Smooth muscle cell (in vitro differentiated cells): ENCODE measurements at regions not wholly inside any gene's neighbourhood (a gene's known extent, or its start where the extent isn't known, plus 50 kb on each side); places are given as distances from the start of the nearest gene placed in this dataset.

Experiments used
- DNase-seq: peaks from one replicate; lab custom pipeline; 2025; ENCODE audit not compliant: unreplicated experiment; lab: John Stamatoyannopoulos, UW
- H2AFZ ChIP-seq: fragments of 200-600 bp; sonication (generic); 2 replicates; pipeline ENCODE4 v1.6.0; 2016; ENCODE audit warnings: antibody characterized with exemption, low read depth, mild to moderate bottlenecking
- H3F3A ChIP-seq: fragments of 200-600 bp; sonication (generic); 2 replicates; pipeline ENCODE4 v1.6.0; 2017; ENCODE audit warnings: antibody characterized with exemption, low read depth
- H3K27ac ChIP-seq: fragments of 200-600 bp; sonication (generic); 2 replicates; pipeline ENCODE4 v1.5.1; 2016; ENCODE audit warnings: low read depth, mild to moderate bottlenecking
- H3K27me3 ChIP-seq: fragments of 200-600 bp; sonication (generic); 2 replicates; pipeline ENCODE4 v1.6.1; 2016; ENCODE audit warnings: low read depth, mild to moderate bottlenecking
- H3K36me3 ChIP-seq: fragments of 200-600 bp; sonication (generic); 2 replicates; pipeline ENCODE4 v1.5.1; 2016; ENCODE audit warnings: low read depth
- H3K4me1 ChIP-seq: fragments of 200-600 bp; sonication (generic); 2 replicates; pipeline ENCODE4 v1.5.1; 2016; ENCODE audit warnings: low read depth
- H3K4me2 ChIP-seq: fragments of 200-600 bp; sonication (generic); 2 replicates; pipeline ENCODE4 v1.6.0; 2016; ENCODE audit warnings: mild to moderate bottlenecking
- H3K4me3 ChIP-seq: fragments of 200-600 bp; sonication (generic); 2 replicates; pipeline ENCODE4 v1.5.1; 2016; ENCODE audit warnings: mild to moderate bottlenecking
- H3K79me2 ChIP-seq: fragments of 200-600 bp; sonication (generic); 2 replicates; pipeline ENCODE4 v1.6.0; 2016; ENCODE audit warnings: low read depth, mild to moderate bottlenecking
- H3K9ac ChIP-seq: fragments of 200-600 bp; sonication (generic); 2 replicates; pipeline ENCODE4 v1.6.0; 2016; ENCODE audit warnings: low read depth
- H3K9me3 ChIP-seq: fragments of 200-600 bp; sonication (generic); replicated peaks from 2 replicates; pipeline ENCODE4 v1.5.1; 2016; ENCODE audit warnings: low read depth
- H4K20me1 ChIP-seq: fragments of 200-600 bp; sonication (generic); 2 replicates; pipeline ENCODE4 v1.6.0; 2016; ENCODE audit warnings: low read depth
- CTCF ChIP-seq: fragments of 200-600 bp; sonication (generic); IDR thresholded peaks from 2 replicates; pipeline ENCODE4 v1.5.1; 2017; ENCODE audit warnings: borderline replicate concordance, mild to moderate bottlenecking, antibody characterized with exemption; ENCODE audit not compliant: insufficient read depth, poor library complexity, severe bottlenecking
- WGBS: methylation state at CpG from one replicate; pipeline ENCODE4 v1.1.7; 2016; ENCODE audit warnings: low lambda C conversion rate; 5-methylcytosine and 5-hydroxymethylcytosine counted together

GRCh38 chr18:29313312-29313711, 1136.4 kb upstream of the CDH2 start:
- no peak for TF ChIP-seq CTCF
- H3K9me3 ChIP-seq, result no peaks in the 10 kb centered on the region
- WGBS, result 95% methylated on average over 1 of the region's 1 CpG
- no peak overlapping the region for H3K4me2 ChIP-seq
- no peaks in the 10 kb centered on the region for H3K79me2 ChIP-seq
- peaks cover 32% of the 10 kb centered on the region for H3K27me3 ChIP-seq
- no peaks in the 10 kb centered on the region for H4K20me1 ChIP-seq
- no peak overlapping the region for H3K4me3 ChIP-seq
- DNase-seq, result no peak
- no peaks in the 10 kb centered on the region for H3K36me3 ChIP-seq
- no peak overlapping the region for H3K27ac ChIP-seq
- no peak overlapping the region for H3K9ac ChIP-seq
- H3K4me1 ChIP-seq, result no peaks in the 10 kb centered on the region
- H2AFZ ChIP-seq, result no peak overlapping the region
- no peaks in the 10 kb centered on the region for H3F3A ChIP-seq

GRCh38 chr18:29311580-29311979, 1134.7 kb upstream of the CDH2 start:
- Histone ChIP-seq H3F3A (no peaks in the 10 kb centered on the region), H3K4me3 (no peak overlapping the region), H3K4me2 (no peak overlapping the region), H3K27ac (no peak overlapping the region), H3K4me1 (no peaks in the 10 kb centered on the region), H3K36me3 (no peaks in the 10 kb centered on the region), H3K9ac (no peak overlapping the region), H3K27me3 (peaks cover 29% of the 10 kb centered on the region), H3K79me2 (no peaks in the 10 kb centered on the region), H4K20me1 (no peaks in the 10 kb centered on the region), H2AFZ (no peak overlapping the region), H3K9me3 (no peaks in the 10 kb centered on the region)
- WGBS, result 87% methylated on average over 2 of the region's 2 CpGs
- no peak for TF ChIP-seq CTCF
- DNase-seq, result no peak

DNA sequence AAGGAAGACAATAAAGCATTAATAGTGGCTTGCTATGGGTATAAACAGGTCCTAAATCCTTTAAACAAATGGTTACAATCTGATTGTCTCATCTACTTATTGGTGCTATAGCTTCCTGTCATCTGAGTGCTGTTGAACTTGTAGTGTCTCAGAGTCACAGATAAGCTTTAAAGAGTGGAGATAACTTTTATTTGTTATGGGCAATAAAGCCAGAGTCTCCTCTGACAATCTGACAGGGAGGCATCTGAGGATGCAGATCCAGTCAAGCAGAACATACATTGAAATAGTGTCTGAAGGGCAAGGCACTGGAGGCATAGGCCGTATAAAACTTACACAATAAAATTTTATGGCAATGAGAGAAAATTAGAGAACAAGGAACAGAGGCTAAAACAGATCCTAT, 1132.4 kb upstream of the CDH2 start:
- Histone ChIP-seq H3K9ac (no peak overlapping the region), H3K36me3 (no peaks in the 10 kb centered on the region), H3K27me3 (peaks cover 31% of the 10 kb centered on the region), H3F3A (no peaks in the 10 kb centered on the region), H4K20me1 (no peaks in the 10 kb centered on the region), H3K4me3 (no peak overlapping the region), H3K79me2 (no peaks in the 10 kb centered on the region), H3K4me2 (no peak overlapping the region), H3K9me3 (no peaks in the 10 kb centered on the region), H2AFZ (no peak overlapping the region), H3K4me1 (no peaks in the 10 kb centered on the region), H3K27ac (no peak overlapping the region)
- 17% methylated on average over 1 of the region's 1 CpG for WGBS
- no peak for TF ChIP-seq CTCF
- DNase-seq, result no peak

DNA sequence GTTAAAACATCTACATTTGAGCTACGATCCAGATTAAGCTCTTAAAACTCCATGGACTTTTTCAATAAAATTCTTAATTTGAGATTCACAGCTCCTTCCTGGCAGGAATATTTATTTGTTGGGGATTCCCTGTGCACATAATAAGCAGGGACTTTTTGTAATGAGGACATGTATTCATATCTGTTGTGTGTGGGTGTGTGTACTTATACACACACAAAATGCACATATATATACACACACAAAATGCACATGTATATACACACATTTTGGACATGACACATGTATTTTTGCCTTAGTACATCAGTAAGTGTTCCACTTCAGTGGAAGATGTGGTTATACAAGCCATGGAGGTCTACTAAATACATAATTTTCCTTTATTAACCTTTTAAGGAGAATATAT, 1131.1 kb upstream of the CDH2 start:
- no peak for TF ChIP-seq CTCF
- H4K20me1 ChIP-seq, result no peaks in the 10 kb centered on the region
- H3K27me3 ChIP-seq, result peaks cover 19% of the 10 kb centered on the region
- H3K36me3 ChIP-seq, result no peaks in the 10 kb centered on the region
- no peaks in the 10 kb centered on the region for H3K79me2 ChIP-seq
- H3K4me1 ChIP-seq, result no peaks in the 10 kb centered on the region
- no peak for DNase-seq
- no peaks in the 10 kb centered on the region for H3K9me3 ChIP-seq
- 84% methylated on average over 1 of the region's 1 CpG for WGBS
- no peaks in the 10 kb centered on the region for H3F3A ChIP-seq
- no peak overlapping the region for H2AFZ ChIP-seq
- no peak overlapping the region for H3K4me3 ChIP-seq
- H3K9ac ChIP-seq, result no peak overlapping the region
- H3K27ac ChIP-seq, result no peak overlapping the region
- H3K4me2 ChIP-seq, result no peak overlapping the region
